ENCODE measurements at regions not wholly inside any gene's neighbourhood (a gene's known extent, or its start where the extent isn't known, plus 50 kb on each side); places are given as distances from the start of the nearest gene placed in this dataset.

- TF ChIP-seq CTCF (conservative IDR thresholded peaks at IDR 0.05; ENCODE audit: low read depth, low read length), result peak; percentile 55
- no peak for TF ChIP-seq EZH2 (IDR thresholded peaks at IDR 0.05; ENCODE audit: low read length, unreplicated experiment)
- TF ChIP-seq EZH2phosphoT487 (IDR thresholded peaks at IDR 0.05; ENCODE audit: borderline replicate concordance, low read length), result no peak
Measured at GRCh38 chr9:71490810-71491209, 277.5 kb downstream of the CEMIP2 start.

Measured in PC-3 (cell line).